ENCODE measurements at regions not wholly inside any gene's neighbourhood (a gene's known extent, or its start where the extent isn't known, plus 50 kb on each side); places are given as distances from the start of the nearest gene placed in this dataset.

DNA sequence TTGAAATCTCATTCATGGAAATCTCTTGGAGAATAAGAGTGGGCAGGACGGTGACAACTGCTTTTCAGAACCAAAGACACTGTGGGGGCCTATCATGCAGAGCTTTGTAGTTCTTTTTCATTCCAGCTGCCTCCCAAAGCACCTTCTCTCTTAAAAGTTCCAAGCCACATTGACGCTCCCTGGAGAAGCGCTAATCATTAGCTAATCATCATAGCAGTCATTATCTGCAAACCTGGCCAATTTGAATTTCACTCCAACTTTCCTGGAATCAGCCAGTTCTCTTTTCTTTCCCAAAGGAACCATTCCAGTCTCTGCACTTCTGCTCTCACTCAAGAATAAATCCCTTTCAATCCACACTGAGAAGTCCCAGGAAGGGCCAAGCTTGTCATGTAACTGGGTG lies 1144.1 kb upstream of the IGFBP7 start:
- no peak for TF ChIP-seq ZNF266 (tag by site-specific recombination; IDR thresholded peaks at IDR 0.05; ENCODE audit: low read depth)
- no peak for TF ChIP-seq RBAK (tag by site-specific recombination; IDR thresholded peaks at IDR 0.05)
- TF ChIP-seq, protein P1, sequence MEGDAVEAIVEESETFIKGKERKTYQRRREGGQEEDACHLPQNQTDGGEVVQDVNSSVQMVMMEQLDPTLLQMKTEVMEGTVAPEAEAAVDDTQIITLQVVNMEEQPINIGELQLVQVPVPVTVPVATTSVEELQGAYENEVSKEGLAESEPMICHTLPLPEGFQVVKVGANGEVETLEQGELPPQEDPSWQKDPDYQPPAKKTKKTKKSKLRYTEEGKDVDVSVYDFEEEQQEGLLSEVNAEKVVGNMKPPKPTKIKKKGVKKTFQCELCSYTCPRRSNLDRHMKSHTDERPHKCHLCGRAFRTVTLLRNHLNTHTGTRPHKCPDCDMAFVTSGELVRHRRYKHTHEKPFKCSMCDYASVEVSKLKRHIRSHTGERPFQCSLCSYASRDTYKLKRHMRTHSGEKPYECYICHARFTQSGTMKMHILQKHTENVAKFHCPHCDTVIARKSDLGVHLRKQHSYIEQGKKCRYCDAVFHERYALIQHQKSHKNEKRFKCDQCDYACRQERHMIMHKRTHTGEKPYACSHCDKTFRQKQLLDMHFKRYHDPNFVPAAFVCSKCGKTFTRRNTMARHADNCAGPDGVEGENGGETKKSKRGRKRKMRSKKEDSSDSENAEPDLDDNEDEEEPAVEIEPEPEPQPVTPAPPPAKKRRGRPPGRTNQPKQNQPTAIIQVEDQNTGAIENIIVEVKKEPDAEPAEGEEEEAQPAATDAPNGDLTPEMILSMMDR (tag by site-specific recombination; IDR thresholded peaks at IDR 0.05), result no peak
- TF ChIP-seq ZBTB7A (tag by site-specific recombination; IDR thresholded peaks at IDR 0.05; ENCODE audit: low read depth), result no peak
- TF ChIP-seq, protein P2, sequence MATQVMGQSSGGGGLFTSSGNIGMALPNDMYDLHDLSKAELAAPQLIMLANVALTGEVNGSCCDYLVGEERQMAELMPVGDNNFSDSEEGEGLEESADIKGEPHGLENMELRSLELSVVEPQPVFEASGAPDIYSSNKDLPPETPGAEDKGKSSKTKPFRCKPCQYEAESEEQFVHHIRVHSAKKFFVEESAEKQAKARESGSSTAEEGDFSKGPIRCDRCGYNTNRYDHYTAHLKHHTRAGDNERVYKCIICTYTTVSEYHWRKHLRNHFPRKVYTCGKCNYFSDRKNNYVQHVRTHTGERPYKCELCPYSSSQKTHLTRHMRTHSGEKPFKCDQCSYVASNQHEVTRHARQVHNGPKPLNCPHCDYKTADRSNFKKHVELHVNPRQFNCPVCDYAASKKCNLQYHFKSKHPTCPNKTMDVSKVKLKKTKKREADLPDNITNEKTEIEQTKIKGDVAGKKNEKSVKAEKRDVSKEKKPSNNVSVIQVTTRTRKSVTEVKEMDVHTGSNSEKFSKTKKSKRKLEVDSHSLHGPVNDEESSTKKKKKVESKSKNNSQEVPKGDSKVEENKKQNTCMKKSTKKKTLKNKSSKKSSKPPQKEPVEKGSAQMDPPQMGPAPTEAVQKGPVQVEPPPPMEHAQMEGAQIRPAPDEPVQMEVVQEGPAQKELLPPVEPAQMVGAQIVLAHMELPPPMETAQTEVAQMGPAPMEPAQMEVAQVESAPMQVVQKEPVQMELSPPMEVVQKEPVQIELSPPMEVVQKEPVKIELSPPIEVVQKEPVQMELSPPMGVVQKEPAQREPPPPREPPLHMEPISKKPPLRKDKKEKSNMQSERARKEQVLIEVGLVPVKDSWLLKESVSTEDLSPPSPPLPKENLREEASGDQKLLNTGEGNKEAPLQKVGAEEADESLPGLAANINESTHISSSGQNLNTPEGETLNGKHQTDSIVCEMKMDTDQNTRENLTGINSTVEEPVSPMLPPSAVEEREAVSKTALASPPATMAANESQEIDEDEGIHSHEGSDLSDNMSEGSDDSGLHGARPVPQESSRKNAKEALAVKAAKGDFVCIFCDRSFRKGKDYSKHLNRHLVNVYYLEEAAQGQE (tag by site-specific recombination; IDR thresholded peaks at IDR 0.05), result no peak
- no peak for TF ChIP-seq ZNF629 (tag by site-specific recombination; IDR thresholded peaks at IDR 0.05)
- TF ChIP-seq, protein P3, sequence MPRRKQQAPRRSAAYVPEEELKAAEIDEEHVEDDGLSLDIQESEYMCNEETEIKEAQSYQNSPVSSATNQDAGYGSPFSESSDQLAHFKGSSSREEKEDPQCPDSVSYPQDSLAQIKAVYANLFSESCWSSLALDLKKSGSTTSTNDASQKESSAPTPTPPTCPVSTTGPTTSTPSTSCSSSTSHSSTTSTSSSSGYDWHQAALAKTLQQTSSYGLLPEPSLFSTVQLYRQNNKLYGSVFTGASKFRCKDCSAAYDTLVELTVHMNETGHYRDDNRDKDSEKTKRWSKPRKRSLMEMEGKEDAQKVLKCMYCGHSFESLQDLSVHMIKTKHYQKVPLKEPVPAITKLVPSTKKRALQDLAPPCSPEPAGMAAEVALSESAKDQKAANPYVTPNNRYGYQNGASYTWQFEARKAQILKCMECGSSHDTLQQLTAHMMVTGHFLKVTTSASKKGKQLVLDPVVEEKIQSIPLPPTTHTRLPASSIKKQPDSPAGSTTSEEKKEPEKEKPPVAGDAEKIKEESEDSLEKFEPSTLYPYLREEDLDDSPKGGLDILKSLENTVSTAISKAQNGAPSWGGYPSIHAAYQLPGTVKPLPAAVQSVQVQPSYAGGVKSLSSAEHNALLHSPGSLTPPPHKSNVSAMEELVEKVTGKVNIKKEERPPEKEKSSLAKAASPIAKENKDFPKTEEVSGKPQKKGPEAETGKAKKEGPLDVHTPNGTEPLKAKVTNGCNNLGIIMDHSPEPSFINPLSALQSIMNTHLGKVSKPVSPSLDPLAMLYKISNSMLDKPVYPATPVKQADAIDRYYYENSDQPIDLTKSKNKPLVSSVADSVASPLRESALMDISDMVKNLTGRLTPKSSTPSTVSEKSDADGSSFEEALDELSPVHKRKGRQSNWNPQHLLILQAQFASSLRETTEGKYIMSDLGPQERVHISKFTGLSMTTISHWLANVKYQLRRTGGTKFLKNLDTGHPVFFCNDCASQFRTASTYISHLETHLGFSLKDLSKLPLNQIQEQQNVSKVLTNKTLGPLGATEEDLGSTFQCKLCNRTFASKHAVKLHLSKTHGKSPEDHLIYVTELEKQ (tag by site-specific recombination; IDR thresholded peaks at IDR 0.05; ENCODE audit: borderline replicate concordance), result no peak
- no peak for TF ChIP-seq ZNF341 (tag by site-specific recombination; IDR thresholded peaks at IDR 0.05; ENCODE audit: low read depth)
- no peak for TF ChIP-seq ZNF24 (tag by site-specific recombination; IDR thresholded peaks at IDR 0.05)
- TF ChIP-seq, protein P4, sequence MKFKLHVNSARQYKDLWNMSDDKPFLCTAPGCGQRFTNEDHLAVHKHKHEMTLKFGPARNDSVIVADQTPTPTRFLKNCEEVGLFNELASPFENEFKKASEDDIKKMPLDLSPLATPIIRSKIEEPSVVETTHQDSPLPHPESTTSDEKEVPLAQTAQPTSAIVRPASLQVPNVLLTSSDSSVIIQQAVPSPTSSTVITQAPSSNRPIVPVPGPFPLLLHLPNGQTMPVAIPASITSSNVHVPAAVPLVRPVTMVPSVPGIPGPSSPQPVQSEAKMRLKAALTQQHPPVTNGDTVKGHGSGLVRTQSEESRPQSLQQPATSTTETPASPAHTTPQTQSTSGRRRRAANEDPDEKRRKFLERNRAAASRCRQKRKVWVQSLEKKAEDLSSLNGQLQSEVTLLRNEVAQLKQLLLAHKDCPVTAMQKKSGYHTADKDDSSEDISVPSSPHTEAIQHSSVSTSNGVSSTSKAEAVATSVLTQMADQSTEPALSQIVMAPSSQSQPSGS (tag by site-specific recombination; IDR thresholded peaks at IDR 0.05; ENCODE audit: low read depth), result no peak
- TF ChIP-seq, protein P5, sequence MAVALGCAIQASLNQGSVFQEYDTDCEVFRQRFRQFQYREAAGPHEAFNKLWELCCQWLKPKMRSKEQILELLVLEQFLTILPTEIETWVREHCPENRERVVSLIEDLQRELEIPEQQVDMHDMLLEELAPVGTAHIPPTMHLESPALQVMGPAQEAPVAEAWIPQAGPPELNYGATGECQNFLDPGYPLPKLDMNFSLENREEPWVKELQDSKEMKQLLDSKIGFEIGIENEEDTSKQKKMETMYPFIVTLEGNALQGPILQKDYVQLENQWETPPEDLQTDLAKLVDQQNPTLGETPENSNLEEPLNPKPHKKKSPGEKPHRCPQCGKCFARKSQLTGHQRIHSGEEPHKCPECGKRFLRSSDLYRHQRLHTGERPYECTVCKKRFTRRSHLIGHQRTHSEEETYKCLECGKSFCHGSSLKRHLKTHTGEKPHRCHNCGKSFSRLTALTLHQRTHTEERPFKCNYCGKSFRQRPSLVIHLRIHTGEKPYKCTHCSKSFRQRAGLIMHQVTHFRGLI (tag by site-specific recombination; IDR thresholded peaks at IDR 0.05), result no peak
- TF ChIP-seq ZNF473 (tag by site-specific recombination; IDR thresholded peaks at IDR 0.05), result no peak
- no peak for TF ChIP-seq ZNF274 (IDR thresholded peaks at IDR 0.05; ENCODE audit: low read length)
- TF ChIP-seq ZNF274 (tag by site-specific recombination; IDR thresholded peaks at IDR 0.05; ENCODE audit: borderline replicate concordance), result no peak
